Keratinocyte (primary cell): ENCODE measurements at regions not wholly inside any gene's neighbourhood (a gene's known extent, or its start where the extent isn't known, plus 50 kb on each side); places are given as distances from the start of the nearest gene placed in this dataset.
"Not testable (repeated sequence)": the region's sequence is repeated elsewhere in the genome, so short reads cannot be mapped to it uniquely, and the experiment has no call there.

ENCODE experiments used
- DNase-seq: peaks from one replicate; pipeline ENCODE4 v3.0.0-alpha.2; 2011; ENCODE audit warnings: low read depth, missing footprints, low spot score
- FAIRE-seq: peaks from 2 replicates; lab custom pipeline; 2011; peaks lifted over from hg19 to GRCh38; lab: Jason Lieb, UNC
- H2AFZ ChIP-seq: 2 replicates; pipeline ENCODE4 v1.6.0; 2012; ENCODE audit warnings: low read length, control low read depth, inconsistent platforms; ENCODE audit not compliant: control insufficient read depth
- H3K27ac ChIP-seq: 2 replicates; pipeline ENCODE4 v1.5.1; 2011; ENCODE audit warnings: low read length; ENCODE audit not compliant: control insufficient read depth, insufficient read depth
- H3K27me3 ChIP-seq: 3 replicates; pipeline ENCODE4 v1.6.0; 2011; ENCODE audit warnings: low read length; ENCODE audit not compliant: control insufficient read depth, insufficient read depth; ENCODE audit errors: extremely low read depth
- H3K36me3 ChIP-seq, 2 experiments: 2 replicates in 1 of 2; 3 replicates in 1 of 2; pipeline ENCODE4 v1.5.1; 2011; ENCODE audit warnings: low read length in 2 of 2, mild to moderate bottlenecking in 1 of 2; ENCODE audit not compliant: control insufficient read depth in 2 of 2, insufficient read depth in 2 of 2; ENCODE audit errors: extremely low read depth in 1 of 2
- H3K4me1 ChIP-seq: 3 replicates; pipeline ENCODE4 v1.5.1; 2011; ENCODE audit warnings: low read length; ENCODE audit not compliant: control insufficient read depth, insufficient read depth; ENCODE audit errors: extremely low read depth
- H3K4me2 ChIP-seq: 3 replicates; pipeline ENCODE4 v1.6.0; 2011; ENCODE audit warnings: low read depth, low read length; ENCODE audit not compliant: control insufficient read depth, insufficient read depth; ENCODE audit errors: extremely low read depth
- H3K4me3 ChIP-seq, 3 experiments: fragments of 200-600 bp in 1 of 3; sonication (generic) in 1 of 3; 2 replicates in 2 of 3; 3 replicates in 1 of 3; pipeline ENCODE4 v1.5.1; 2011 to 2016; ENCODE audit warnings: low read length in 3 of 3, mild to moderate bottlenecking in 3 of 3, control low read depth in 2 of 3, inconsistent platforms in 1 of 3, low read depth in 1 of 3, mixed read lengths in 1 of 3, mixed run types in 1 of 3, moderate library complexity in 1 of 3; ENCODE audit not compliant: control insufficient read depth in 2 of 3, insufficient read depth in 2 of 3; ENCODE audit errors: extremely low read depth in 1 of 3
- H3K79me2 ChIP-seq: 2 replicates; pipeline ENCODE4 v1.6.0; 2012; ENCODE audit warnings: low read length; ENCODE audit not compliant: control insufficient read depth, insufficient read depth
- H3K9ac ChIP-seq: 3 replicates; pipeline ENCODE4 v1.6.0; 2011; ENCODE audit warnings: low read length; ENCODE audit not compliant: control insufficient read depth, insufficient read depth; ENCODE audit errors: extremely low read depth
- H3K9me1 ChIP-seq: 3 replicates; pipeline ENCODE4 v1.6.0; 2011; ENCODE audit warnings: low read length; ENCODE audit not compliant: control insufficient read depth, insufficient read depth; ENCODE audit errors: extremely low read depth
- H3K9me3 ChIP-seq: 2 replicates; pipeline ENCODE4 v1.5.1; 2012; ENCODE audit warnings: low read depth, low read length; ENCODE audit not compliant: control insufficient read depth
- H4K20me1 ChIP-seq: 3 replicates; pipeline ENCODE4 v1.6.0; 2011; ENCODE audit warnings: low read length; ENCODE audit not compliant: control insufficient read depth, insufficient read depth; ENCODE audit errors: extremely low read depth
- CTCF ChIP-seq, 3 experiments: IDR thresholded peaks in 1 of 3; conservative IDR thresholded peaks in 1 of 3; optimal IDR thresholded peaks in 1 of 3; 2 replicates in 2 of 3; 3 replicates in 1 of 3; pipeline versions ENCODE3 to v1.5.1; 2011; ENCODE audit warnings: low read length in 3 of 3, mild to moderate bottlenecking in 3 of 3, moderate library complexity in 2 of 3, control low read depth in 1 of 3, inconsistent platforms in 1 of 3; ENCODE audit not compliant: insufficient read depth in 2 of 3; ENCODE audit errors: extremely low read depth in 1 of 3
- EZH2 ChIP-seq: IDR thresholded peaks from one replicate; pipeline ENCODE4 v1.6.1; 2012; ENCODE audit warnings: inconsistent platforms, mild to moderate bottlenecking, low read length, moderate library complexity
- dilution Hi-C: fragments of 300-500 bp; cut with MboI; formaldehyde crosslinking; loops from one replicate; pipeline ENCODE4 v1.7.0; 2020; ENCODE audit warnings: low sequenced_read_pairs; ENCODE audit not compliant: extremely low pct_ligation_motif_present

GRCh38 chr9:102439583-102439982 lies 555.5 kb upstream of the CYLC2 start:
- FAIRE-seq = no peak
- Histone ChIP-seq H4K20me1 (no peaks in the 10 kb centered on the region), H3K79me2 (no peaks in the 10 kb centered on the region), H3K4me3 (no peak overlapping the region), H3K27me3 (no peaks in the 10 kb centered on the region), H3K9me1 (no peaks in the 10 kb centered on the region), H3K9me3 (peaks cover 2% of the 10 kb centered on the region), H2AFZ (no peak overlapping the region), H3K4me1 (no peaks in the 10 kb centered on the region), H3K27ac (no peak overlapping the region), H3K36me3 (no peaks in the 10 kb centered on the region), H3K4me2 (no peak overlapping the region), H3K9ac (no peak overlapping the region)
- dilution Hi-C loops = no loop called here
- TF ChIP-seq CTCF (optimal IDR thresholded peaks at IDR 0.05 in 1 of 3, IDR thresholded peaks at IDR 0.05 in 1 of 3, conservative IDR thresholded peaks at IDR 0.05 in 1 of 3; ENCODE audit: extremely low read depth in 1 of 3, insufficient read depth in 2 of 3, low read length in 3 of 3) (no peak), EZH2 (no peak)
- no peak for DNase-seq

DNA sequence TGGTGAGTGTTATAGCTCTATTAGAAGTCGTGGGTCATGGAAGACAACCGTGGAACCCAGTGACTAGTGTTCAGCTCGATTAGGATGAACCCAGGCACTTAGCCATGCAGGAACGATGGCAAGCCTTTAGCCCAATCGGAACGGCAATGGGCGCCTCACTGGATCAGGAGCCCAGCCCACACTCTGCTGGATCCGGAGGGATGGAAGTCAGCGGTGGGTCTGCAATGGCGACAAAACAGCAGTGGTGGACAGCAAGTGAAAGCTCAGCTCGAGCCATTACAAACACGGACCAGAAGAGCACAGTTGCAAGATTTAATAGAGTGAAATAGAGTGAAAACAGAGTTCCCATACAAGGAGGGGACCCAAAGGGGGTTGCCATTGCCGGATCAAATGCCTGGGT lies 558.5 kb upstream of the CYLC2 start:
- H3K36me3 ChIP-seq, DNase-seq, H2AFZ ChIP-seq, FAIRE-seq, H3K27ac ChIP-seq, H3K9ac ChIP-seq, H3K79me2 ChIP-seq, H3K9me1 ChIP-seq, dilution Hi-C loops, H3K4me2 ChIP-seq, H4K20me1 ChIP-seq, H3K4me1 ChIP-seq, H3K9me3 ChIP-seq, H3K27me3 ChIP-seq, H3K4me3 ChIP-seq: not testable (repeated sequence)

DNA sequence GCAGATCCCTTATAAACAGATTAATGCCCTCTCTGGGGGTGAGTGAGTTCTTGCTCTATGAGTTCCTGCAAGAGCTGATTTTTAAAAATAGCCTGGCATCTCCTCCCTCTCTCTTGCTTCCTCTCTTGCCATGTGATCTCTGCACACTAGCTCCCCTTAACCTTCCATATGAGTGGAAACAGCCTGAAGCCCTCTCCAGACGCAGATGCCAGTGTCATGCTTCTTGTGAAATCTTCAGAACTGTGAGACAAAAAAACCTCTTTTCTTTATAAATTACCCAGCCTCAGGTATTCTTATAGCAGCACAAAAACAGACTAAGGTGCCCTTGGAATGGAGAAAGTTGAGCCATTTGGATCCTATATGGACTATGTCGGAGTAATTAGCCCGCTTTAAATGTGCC lies 559.7 kb upstream of the CYLC2 start:
- FAIRE-seq = no peak

More for the DNA sequence above, 559.7 kb upstream of the CYLC2 start:
- Histone ChIP-seq H3K9me1 (no peaks in the 10 kb centered on the region), H3K4me1 (no peaks in the 10 kb centered on the region), H3K27ac (no peak overlapping the region), H3K27me3 (no peaks in the 10 kb centered on the region), H3K36me3 (no peaks in the 10 kb centered on the region), H3K9me3 (peaks cover 2% of the 10 kb centered on the region), H2AFZ (no peak overlapping the region), H3K9ac (no peak overlapping the region), H4K20me1 (no peaks in the 10 kb centered on the region), H3K4me2 (no peak overlapping the region), H3K4me3 (no peak overlapping the region), H3K79me2 (no peaks in the 10 kb centered on the region)
- TF ChIP-seq CTCF (optimal IDR thresholded peaks at IDR 0.05 in 1 of 3, IDR thresholded peaks at IDR 0.05 in 1 of 3, conservative IDR thresholded peaks at IDR 0.05 in 1 of 3; ENCODE audit: extremely low read depth in 1 of 3, insufficient read depth in 2 of 3, low read length in 3 of 3) (no peak), EZH2 (no peak)
- dilution Hi-C loops = no loop called here
- DNase-seq = no peak
